ENCODE measurements at regions not wholly inside any gene's neighbourhood (a gene's known extent, or its start where the extent isn't known, plus 50 kb on each side); places are given as distances from the start of the nearest gene placed in this dataset.
"Not testable (repeated sequence)": the region's sequence is repeated elsewhere in the genome, so short reads cannot be mapped to it uniquely, and the experiment has no call there.

DNA sequence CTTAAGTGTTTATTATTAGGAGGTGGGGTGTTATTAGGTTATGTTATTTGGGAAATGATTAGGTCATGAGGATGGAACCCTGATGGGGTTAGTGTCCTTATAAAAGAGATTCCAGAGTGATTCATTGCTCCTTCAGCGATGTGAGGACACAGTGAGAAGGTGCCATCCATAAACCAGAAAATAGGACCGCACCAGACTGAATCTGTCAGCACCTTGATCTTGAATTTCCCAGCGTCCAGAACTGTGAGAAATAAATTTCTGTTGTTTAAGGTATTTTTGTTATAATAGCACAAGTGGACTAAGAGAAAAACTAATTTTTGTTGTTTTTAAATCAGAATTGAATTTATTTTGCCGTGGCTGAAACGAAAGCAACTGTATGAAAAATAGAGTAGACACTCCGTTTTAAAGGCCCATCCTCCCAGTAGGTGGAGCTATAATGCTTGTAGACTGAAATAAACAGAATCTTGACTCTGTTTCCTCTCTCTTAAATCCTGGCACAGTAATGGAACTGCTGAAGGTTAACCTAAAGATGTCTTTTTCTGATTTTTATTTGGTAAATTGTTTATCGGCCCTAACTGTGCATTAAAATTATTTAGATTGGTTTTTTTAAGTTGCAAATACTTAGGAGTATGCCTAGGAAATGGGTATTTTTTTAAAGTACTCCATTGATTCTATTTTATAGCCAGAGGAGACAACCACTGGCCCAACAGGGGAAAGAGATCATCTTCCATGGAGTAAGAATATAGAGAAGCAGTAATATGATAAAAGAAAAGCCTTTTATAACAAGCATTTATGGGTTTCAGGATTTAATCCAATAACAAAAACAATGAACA, 133.2 kb upstream of the ADAMTS3 start:
- no peak overlapping the region for H3K27ac ChIP-seq
- peak; percentile 77 for DNase-seq
- in situ Hi-C loops (cut with HindIII; ENCODE audit: low pct_ligation_motif_present, low sequenced_read_pairs): no loop called here

DNA sequence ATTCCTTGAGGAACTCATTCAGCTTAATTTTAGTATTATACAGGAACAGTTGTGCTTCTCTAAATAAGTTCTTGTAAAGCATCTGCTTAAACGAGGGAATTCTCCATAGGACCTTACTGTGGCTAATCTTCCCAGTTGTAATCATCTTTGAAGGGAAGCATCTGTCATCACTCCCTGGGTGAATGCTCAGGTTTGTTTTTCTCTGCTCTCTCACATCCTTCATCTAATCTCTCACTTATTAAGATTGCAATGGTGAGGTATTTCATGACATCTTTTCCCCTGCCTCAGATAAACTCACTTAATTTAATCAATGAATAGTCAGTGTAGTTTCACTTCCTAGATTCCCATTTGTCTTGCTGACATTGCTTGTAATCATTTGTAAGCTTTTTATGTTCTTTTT, 121.8 kb upstream of the ADAMTS3 start:
- in situ Hi-C loops (cut with HindIII; ENCODE audit: low pct_ligation_motif_present, low sequenced_read_pairs): no loop called here
- DNase-seq: no peak
- H3K27ac ChIP-seq: no peak overlapping the region

More for the DNA sequence above, 133.2 kb upstream of the ADAMTS3 start:
- H3K27me3 ChIP-seq (replicated peaks): no peaks in the 10 kb centered on the region
- peak overlapping the region; percentile 51 for H3K4me3 ChIP-seq (ENCODE audit: low read depth, low read length)
- no peaks in the 10 kb centered on the region for H3K36me3 ChIP-seq (replicated peaks)
- peak; percentile 57 for TF ChIP-seq CTCF (IDR thresholded peaks at IDR 0.05; ENCODE audit: low read depth, low read length, missing control alignments)

GRCh38 chr4:72689923-72690322, 120.9 kb upstream of the ADAMTS3 start:
- Histone ChIP-seq H3K27me3 (replicated peaks) (no peaks in the 10 kb centered on the region), H3K36me3 (replicated peaks) (no peaks in the 10 kb centered on the region), H3K27ac (no peak overlapping the region), H3K4me3 (ENCODE audit: low read depth, low read length) (no peak overlapping the region)
- TF ChIP-seq CTCF (IDR thresholded peaks at IDR 0.05; ENCODE audit: low read depth, low read length, missing control alignments): no peak
- in situ Hi-C loops (cut with HindIII; ENCODE audit: low pct_ligation_motif_present, low sequenced_read_pairs): no loop called here
- DNase-seq: no peak

More for the DNA sequence above, 121.8 kb upstream of the ADAMTS3 start:
- H3K36me3 ChIP-seq (replicated peaks): no peaks in the 10 kb centered on the region
- H3K4me3 ChIP-seq (ENCODE audit: low read depth, low read length): no peak overlapping the region
- no peaks in the 10 kb centered on the region for H3K27me3 ChIP-seq (replicated peaks)
- TF ChIP-seq CTCF (IDR thresholded peaks at IDR 0.05; ENCODE audit: low read depth, low read length, missing control alignments): no peak

DNA sequence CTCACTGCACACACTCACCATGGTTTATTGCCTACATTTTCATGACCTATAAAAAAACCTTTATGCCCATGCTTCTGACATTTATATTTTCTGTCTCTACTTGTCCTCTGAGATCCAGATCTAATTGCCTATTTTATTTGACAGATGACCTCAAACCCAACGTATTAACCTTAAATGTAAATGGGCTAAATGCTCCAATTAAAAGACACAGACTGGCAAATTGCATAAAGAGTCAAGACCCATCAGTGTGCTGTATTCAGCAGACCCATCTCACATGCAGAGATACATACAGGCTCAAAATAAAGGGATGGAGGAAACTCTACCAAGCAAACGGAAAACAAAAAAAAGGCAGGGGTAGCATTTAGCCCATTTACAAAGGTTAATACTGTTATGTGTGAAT, 117.4 kb upstream of the ADAMTS3 start:
- in situ Hi-C loops (cut with HindIII; ENCODE audit: low pct_ligation_motif_present, low sequenced_read_pairs); H3K36me3 ChIP-seq (replicated peaks); H3K27me3 ChIP-seq (replicated peaks); DNase-seq; H3K4me3 ChIP-seq (ENCODE audit: low read depth, low read length); H3K27ac ChIP-seq: not testable (repeated sequence)

- in situ Hi-C loops (cut with HindIII; ENCODE audit: low pct_ligation_motif_present, low sequenced_read_pairs): no loop called here
- H3K27me3 ChIP-seq (replicated peaks): no peaks in the 10 kb centered on the region
- DNase-seq: no peak
- no peak overlapping the region for H3K27ac ChIP-seq
- no peak overlapping the region for H3K4me3 ChIP-seq (ENCODE audit: low read depth, low read length)
- TF ChIP-seq CTCF (IDR thresholded peaks at IDR 0.05; ENCODE audit: low read depth, low read length, missing control alignments): no peak
- H3K36me3 ChIP-seq (replicated peaks): no peaks in the 10 kb centered on the region
Measured at GRCh38 chr4:72679666-72680065, 110.6 kb upstream of the ADAMTS3 start.

- in situ Hi-C loops (cut with HindIII; ENCODE audit: low pct_ligation_motif_present, low sequenced_read_pairs): no loop called here
- no peak for DNase-seq
- H3K27ac ChIP-seq: no peak overlapping the region
- no peak for TF ChIP-seq CTCF (IDR thresholded peaks at IDR 0.05; ENCODE audit: low read depth, low read length, missing control alignments)
- no peaks in the 10 kb centered on the region for H3K27me3 ChIP-seq (replicated peaks)
- no peaks in the 10 kb centered on the region for H3K36me3 ChIP-seq (replicated peaks)
- H3K4me3 ChIP-seq (ENCODE audit: low read depth, low read length): no peak overlapping the region
Measured at GRCh38 chr4:72677886-72678285, 108.9 kb upstream of the ADAMTS3 start.
